BLaER1 treated with 17β-estradiol and CSF1 and Interleukin-3, amounts not matched to agents 10 nM and 100 nM (cell line): ENCODE measurements at regions not wholly inside any gene's neighbourhood (a gene's known extent, or its start where the extent isn't known, plus 50 kb on each side); places are given as distances from the start of the nearest gene placed in this dataset.

ENCODE experiments used
- H3K27ac ChIP-seq, 11 experiments: shearing (Covaris generic); formaldehyde crosslinking; 2 replicates each; pipeline ENCODE4 v1.8.1; 2022
- H3K27me3 ChIP-seq, 11 experiments: shearing (Covaris generic); formaldehyde crosslinking; 2 replicates each; pipeline ENCODE4 v1.8.1; 2022
- H3K36me3 ChIP-seq, 11 experiments: shearing (Covaris generic); formaldehyde crosslinking; 2 replicates each; pipeline ENCODE4 v1.8.1; 2022
- H3K4me1 ChIP-seq, 10 experiments: shearing (Covaris generic); formaldehyde crosslinking; 2 replicates each; pipeline ENCODE4 v1.8.1; 2022
- H3K4me2 ChIP-seq, 11 experiments: shearing (Covaris generic); formaldehyde crosslinking; 2 replicates each; pipeline ENCODE4 v1.8.1; 2022
- H3K4me3 ChIP-seq, 10 experiments: shearing (Covaris generic); formaldehyde crosslinking; 2 replicates each; pipeline ENCODE4 v1.8.1; 2022
- H3K9ac ChIP-seq, 11 experiments: shearing (Covaris generic); formaldehyde crosslinking; 2 replicates each; pipeline ENCODE4 v1.8.1; 2022
- H3K9me3 ChIP-seq, 11 experiments: shearing (Covaris generic); formaldehyde crosslinking; replicated peaks in 1 of 11; 2 replicates each; pipeline ENCODE4 v1.8.1; 2022
- H4K20me1 ChIP-seq, 11 experiments: shearing (Covaris generic); formaldehyde crosslinking; 2 replicates each; pipeline ENCODE4 v1.8.1; 2022
- Cebpa-rat ChIP-seq, 11 experiments: shearing (Covaris generic); IDR thresholded peaks; 2 replicates each; pipeline ENCODE4 v1.8.1; 2022

GRCh38 chr9:134984372-134985265 lies 66.9 kb upstream of the FCN1 start:
- Histone ChIP-seq H3K4me1 (no peaks in the 10 kb centered on the region), H4K20me1 (no peaks in the 10 kb centered on the region), H3K9ac (no peak overlapping the region), H3K36me3 (no peaks in the 10 kb centered on the region), H3K9me3 (peaks cover 21 to 40% (median 29%) of the 10 kb centered on the region in 11 experiments), H3K4me3 (no peak overlapping the region), H3K4me2 (no peak overlapping the region), H3K27me3 (peaks cover 0 to 4% (median 0%) of the 10 kb centered on the region in 11 experiments; a peak in 2 of 22 replicates), H3K27ac (no peak overlapping the region)
- TF ChIP-seq Cebpa-rat (IDR thresholded peaks at IDR 0.05), result no peak

- Histone ChIP-seq H3K27ac (no peak overlapping the region), H3K36me3 (no peaks in the 10 kb centered on the region), H3K9ac (no peak overlapping the region), H3K27me3 (peaks cover 0 to 4% (median 0%) of the 10 kb centered on the region in 11 experiments; a peak in 2 of 22 replicates), H4K20me1 (no peaks in the 10 kb centered on the region), H3K4me2 (no peak overlapping the region), H3K4me3 (no peak overlapping the region), H3K4me1 (no peaks in the 10 kb centered on the region), H3K9me3 (peaks cover 21 to 40% (median 29%) of the 10 kb centered on the region in 11 experiments)
- no peak for TF ChIP-seq Cebpa-rat (IDR thresholded peaks at IDR 0.05)
Measured at GRCh38 chr9:134985451-134985850, 67.7 kb upstream of the FCN1 start.

GRCh38 chr9:134986957-134987356 lies 69.2 kb upstream of the FCN1 start:
- TF ChIP-seq Cebpa-rat (IDR thresholded peaks at IDR 0.05), result no peak
- no peaks in the 10 kb centered on the region for H4K20me1 ChIP-seq
- H3K27ac ChIP-seq, result no peak overlapping the region
- H3K4me2 ChIP-seq, result no peak overlapping the region
- peaks cover 21 to 40% (median 29%) of the 10 kb centered on the region in 11 experiments for H3K9me3 ChIP-seq
- no peak overlapping the region for H3K4me3 ChIP-seq
- no peaks in the 10 kb centered on the region for H3K36me3 ChIP-seq
- no peaks in the 10 kb centered on the region for H3K4me1 ChIP-seq
- H3K9ac ChIP-seq, result no peak overlapping the region
- peaks cover 0 to 4% (median 0%) of the 10 kb centered on the region in 11 experiments; a peak in 2 of 22 replicates for H3K27me3 ChIP-seq

GRCh38 chr9:134987376-134987775 lies 69.7 kb upstream of the FCN1 start:
- H4K20me1 ChIP-seq, result no peaks in the 10 kb centered on the region
- peaks cover 21 to 40% (median 29%) of the 10 kb centered on the region in 11 experiments for H3K9me3 ChIP-seq
- H3K27me3 ChIP-seq, result peaks cover 0 to 4% (median 0%) of the 10 kb centered on the region in 11 experiments; a peak in 2 of 22 replicates
- no peak overlapping the region for H3K4me3 ChIP-seq
- H3K9ac ChIP-seq, result no peak overlapping the region
- no peaks in the 10 kb centered on the region for H3K4me1 ChIP-seq
- H3K27ac ChIP-seq, result no peak overlapping the region
- H3K36me3 ChIP-seq, result no peaks in the 10 kb centered on the region
- H3K4me2 ChIP-seq, result no peak overlapping the region
- no peak for TF ChIP-seq Cebpa-rat (IDR thresholded peaks at IDR 0.05)

- H3K4me2 ChIP-seq, result no peak overlapping the region
- H3K27me3 ChIP-seq, result peaks cover 0 to 4% (median 0%) of the 10 kb centered on the region in 11 experiments; a peak in 2 of 22 replicates
- H3K27ac ChIP-seq, result no peak overlapping the region
- no peaks in the 10 kb centered on the region for H3K4me1 ChIP-seq
- no peak for TF ChIP-seq Cebpa-rat (IDR thresholded peaks at IDR 0.05)
- H4K20me1 ChIP-seq, result no peaks in the 10 kb centered on the region
- H3K36me3 ChIP-seq, result no peaks in the 10 kb centered on the region
- no peak overlapping the region for H3K4me3 ChIP-seq
- no peak overlapping the region for H3K9ac ChIP-seq
- peaks cover 21 to 40% (median 29%) of the 10 kb centered on the region in 11 experiments for H3K9me3 ChIP-seq
Measured at GRCh38 chr9:134987906-134988700, 70.4 kb upstream of the FCN1 start.

GRCh38 chr9:134988706-134989105 lies 71.0 kb upstream of the FCN1 start:
- peaks cover 0 to 4% (median 0%) of the 10 kb centered on the region in 11 experiments; a peak in 1 of 22 replicates for H3K27me3 ChIP-seq
- no peak overlapping the region for H3K4me3 ChIP-seq
- no peak overlapping the region for H3K27ac ChIP-seq
- no peaks in the 10 kb centered on the region for H3K4me1 ChIP-seq
- H4K20me1 ChIP-seq, result 0 out of 22 replicates have a peak, but pooled peaks cover 0 to 1% (median 0%) of the 10 kb centered on the region in 11 experiments
- H3K9me3 ChIP-seq, result peaks cover 21 to 40% (median 29%) of the 10 kb centered on the region in 11 experiments
- no peaks in the 10 kb centered on the region for H3K36me3 ChIP-seq
- TF ChIP-seq Cebpa-rat (IDR thresholded peaks at IDR 0.05), result no peak
- no peak overlapping the region for H3K4me2 ChIP-seq
- no peak overlapping the region for H3K9ac ChIP-seq

- Histone ChIP-seq H3K4me1 (no peaks in the 10 kb centered on the region), H4K20me1 (0 out of 22 replicates have a peak, but pooled peaks cover 0 to 7% (median 0%) of the 10 kb centered on the region in 11 experiments), H3K9ac (no peak overlapping the region), H3K9me3 (peaks cover 21 to 36% (median 29%) of the 10 kb centered on the region in 11 experiments), H3K27ac (no peak overlapping the region), H3K4me2 (no peak overlapping the region), H3K36me3 (no peaks in the 10 kb centered on the region), H3K4me3 (no peak overlapping the region), H3K27me3 (peaks cover 0 to 4% (median 0%) of the 10 kb centered on the region in 11 experiments; a peak in 1 of 22 replicates)
- no peak for TF ChIP-seq Cebpa-rat (IDR thresholded peaks at IDR 0.05)
Measured at GRCh38 chr9:134989206-134990065, 71.7 kb upstream of the FCN1 start.
